GM21367 (cell line): ENCODE measurements at regions not wholly inside any gene's neighbourhood (a gene's known extent, or its start where the extent isn't known, plus 50 kb on each side); places are given as distances from the start of the nearest gene placed in this dataset.

Experiments
- ATAC-seq: cut with Tn5 transposase; IDR thresholded peaks from one replicate; pipeline ENCODE4 v1.9.1; 2021; ENCODE audit not compliant: unreplicated experiment

DNA sequence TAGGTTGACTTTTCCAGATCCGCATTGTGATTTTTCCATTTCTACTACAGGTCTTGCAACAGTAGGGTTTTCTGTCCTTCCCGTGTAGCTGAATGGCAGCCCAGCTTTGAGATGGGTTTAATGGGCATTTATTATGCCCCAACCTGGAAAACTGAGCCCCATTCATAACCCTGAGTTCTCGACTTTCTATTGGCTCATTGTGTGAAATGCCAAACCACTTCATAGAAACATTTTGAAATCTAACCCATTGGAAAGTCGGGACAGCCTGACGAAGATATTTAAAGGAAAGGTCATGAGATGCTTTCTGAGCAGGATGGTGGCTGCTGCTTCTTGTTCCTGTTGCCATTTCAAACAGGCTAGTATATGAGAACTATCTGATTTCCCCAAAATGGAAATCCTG, 203.5 kb downstream of the ZFP36L2 start:
- no peak for ATAC-seq

- ATAC-seq: no peak
Observed at GRCh38 chr2:43021791-43022509, 204.5 kb downstream of the ZFP36L2 start.

- ATAC-seq: no peak
Observed at GRCh38 chr2:43020990-43021669, 205.3 kb downstream of the ZFP36L2 start.

GRCh38 chr2:43020296-43020695, 206.1 kb downstream of the ZFP36L2 start:
- ATAC-seq: no peak

GRCh38 chr2:43019536-43020183, 206.7 kb downstream of the ZFP36L2 start:
- ATAC-seq: no peak

- no peak for ATAC-seq
Observed at GRCh38 chr2:43019025-43019367, 207.4 kb downstream of the ZFP36L2 start.

GRCh38 chr2:43018179-43019024, 208.0 kb downstream of the ZFP36L2 start:
- no peak for ATAC-seq

DNA sequence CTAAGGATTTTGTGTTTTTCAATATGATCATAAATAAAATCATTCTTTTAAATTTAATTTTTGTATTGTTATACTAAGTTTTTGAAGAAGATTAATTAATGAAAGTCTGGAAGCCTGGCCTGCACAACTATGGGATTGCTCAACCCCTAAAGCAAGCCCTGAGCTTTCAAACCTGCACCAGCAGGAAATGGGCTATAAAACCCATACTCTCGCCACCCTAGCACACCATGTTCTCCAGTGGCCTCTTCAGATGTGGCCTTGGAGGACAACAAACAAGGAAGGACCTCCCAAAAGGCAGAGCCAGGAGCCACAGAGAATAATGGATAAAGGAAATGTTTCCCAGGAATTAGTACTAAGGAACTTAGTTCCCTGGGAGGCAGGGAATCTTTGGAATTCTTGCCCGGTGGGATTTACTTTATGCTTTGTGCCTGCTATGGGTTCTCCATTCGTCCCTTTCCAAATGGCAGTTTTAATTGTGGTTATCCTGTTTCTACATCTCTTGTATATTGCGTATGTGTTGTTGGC, 212.5 kb downstream of the ZFP36L2 start:
- ATAC-seq: no peak

DNA sequence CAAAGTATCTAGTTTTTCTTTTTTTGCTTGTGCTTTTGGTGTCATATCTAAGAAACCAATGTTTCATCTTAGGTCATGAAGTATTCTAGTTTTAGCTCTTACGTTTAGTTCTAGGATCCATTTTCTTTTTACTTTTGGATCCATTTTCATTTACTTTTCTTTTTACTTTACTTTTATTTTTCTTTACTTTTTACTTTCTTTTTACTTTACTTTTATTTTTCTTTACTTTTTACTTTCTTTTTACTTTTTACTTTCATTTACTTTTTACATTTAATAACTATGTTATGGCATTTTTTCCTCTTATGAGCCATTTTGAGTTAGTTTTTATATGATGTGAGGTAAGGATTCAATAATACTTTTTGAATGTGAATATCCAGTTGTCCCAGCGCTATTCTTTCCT, 213.4 kb downstream of the ZFP36L2 start:
- no peak for ATAC-seq

DNA sequence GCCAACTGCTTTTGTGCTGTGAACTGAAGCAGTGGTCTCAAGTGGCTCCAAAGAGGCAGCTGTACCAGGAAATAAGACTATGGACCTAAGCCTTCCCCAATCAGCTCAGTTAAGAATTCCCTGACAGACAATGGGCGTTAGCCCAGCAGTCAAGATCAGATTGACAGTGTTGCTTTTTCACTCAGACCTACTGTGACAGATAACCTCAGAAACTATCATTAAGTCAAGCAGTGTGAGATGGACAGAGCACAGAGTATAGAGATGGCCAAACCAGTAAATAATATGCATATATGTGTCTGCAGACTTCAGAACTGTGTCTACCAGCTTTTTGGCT, 215.3 kb downstream of the ZFP36L2 start:
- no peak for ATAC-seq

DNA sequence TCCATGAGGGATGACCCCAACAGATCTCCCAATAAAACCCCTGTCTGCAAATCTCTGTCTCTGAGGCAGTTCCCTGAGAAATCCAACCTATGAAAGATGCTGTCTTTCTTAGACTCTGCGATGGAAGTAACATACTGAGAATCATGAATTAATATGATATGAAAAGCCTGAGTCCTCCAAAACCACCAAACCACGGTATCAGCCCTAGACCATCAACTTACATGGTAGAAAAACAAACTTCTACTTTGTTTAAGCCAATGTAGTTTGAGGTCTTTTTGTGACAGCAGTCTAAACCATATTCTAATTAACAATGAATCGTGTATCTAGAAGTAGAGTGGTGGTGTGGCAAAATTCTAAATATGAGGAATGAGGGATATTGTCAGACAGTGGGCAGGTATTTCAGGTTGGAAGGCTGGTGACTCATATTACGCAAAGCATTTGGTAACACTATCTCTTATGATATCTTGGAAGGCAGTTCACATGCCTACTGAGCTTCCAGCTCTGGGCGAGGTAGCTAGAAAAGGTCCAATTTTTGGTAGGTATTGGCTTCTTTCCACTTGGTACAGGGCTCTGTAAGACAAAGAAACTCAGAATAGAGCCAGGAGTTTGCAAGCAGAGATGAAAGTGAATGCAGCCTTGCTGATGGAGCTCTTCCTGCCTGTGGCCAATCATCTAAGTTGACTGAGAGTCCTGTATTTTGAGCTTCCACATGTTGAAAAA, 215.8 kb downstream of the ZFP36L2 start:
- ATAC-seq: no peak

- ATAC-seq: no peak
Observed at GRCh38 chr2:43009448-43009847, 217.0 kb downstream of the ZFP36L2 start.

GRCh38 chr2:43008388-43008787, 216.0 kb upstream of the HAAO start:
- no peak for ATAC-seq

DNA sequence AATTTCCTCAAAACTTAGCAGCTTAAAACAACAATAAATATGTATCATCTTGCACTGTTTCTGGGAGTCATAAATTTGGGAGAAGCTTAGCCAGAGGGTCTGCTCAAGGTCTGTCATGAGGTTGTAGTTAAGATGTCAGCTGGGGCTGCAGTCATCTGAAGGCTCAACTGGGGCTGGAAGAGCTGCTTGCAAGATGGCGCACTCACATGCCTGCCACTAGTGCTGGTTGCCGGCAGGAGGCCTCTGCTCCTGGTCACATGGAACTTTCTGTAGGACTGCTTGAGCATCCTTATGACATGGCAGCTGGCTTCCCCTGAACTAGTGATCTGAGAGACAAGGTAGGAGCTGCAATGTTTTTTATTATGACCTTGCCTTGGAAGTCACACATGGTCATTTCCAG, 215.5 kb upstream of the HAAO start:
- ATAC-seq: no peak

DNA sequence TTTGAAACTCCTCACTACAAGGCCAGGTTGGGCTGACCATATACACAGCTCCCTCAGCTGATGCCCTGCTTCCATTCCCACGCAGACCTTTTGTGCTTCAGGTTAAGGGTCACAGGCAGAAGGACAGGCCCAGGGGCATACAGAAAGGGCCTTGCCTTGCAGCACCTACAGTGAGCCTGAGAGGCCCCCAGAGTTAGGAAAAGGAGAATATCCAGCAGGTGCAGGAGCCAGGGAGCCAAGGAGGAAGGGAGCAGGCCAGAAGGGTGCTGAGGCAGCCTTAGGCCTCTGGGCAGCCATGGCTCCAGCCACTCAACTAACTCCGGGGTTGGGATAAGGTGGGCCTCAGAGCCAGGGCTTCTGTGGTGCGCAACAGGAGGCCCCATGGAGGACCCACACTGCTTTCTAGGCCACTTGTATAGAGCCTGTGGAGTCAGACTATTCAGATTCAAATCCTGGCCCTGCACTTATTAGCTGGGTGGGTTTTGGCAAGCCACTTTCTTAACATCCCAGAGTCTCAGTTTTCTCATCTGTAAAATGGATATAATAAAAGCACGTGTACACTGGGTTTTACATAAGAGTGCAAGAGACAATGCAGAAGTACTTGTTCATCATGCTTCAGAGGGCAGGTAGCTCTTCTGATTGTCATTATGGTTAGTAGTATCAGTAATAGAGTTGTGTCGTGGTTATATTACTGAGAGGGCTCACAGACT, 214.6 kb upstream of the HAAO start:
- ATAC-seq: no peak

DNA sequence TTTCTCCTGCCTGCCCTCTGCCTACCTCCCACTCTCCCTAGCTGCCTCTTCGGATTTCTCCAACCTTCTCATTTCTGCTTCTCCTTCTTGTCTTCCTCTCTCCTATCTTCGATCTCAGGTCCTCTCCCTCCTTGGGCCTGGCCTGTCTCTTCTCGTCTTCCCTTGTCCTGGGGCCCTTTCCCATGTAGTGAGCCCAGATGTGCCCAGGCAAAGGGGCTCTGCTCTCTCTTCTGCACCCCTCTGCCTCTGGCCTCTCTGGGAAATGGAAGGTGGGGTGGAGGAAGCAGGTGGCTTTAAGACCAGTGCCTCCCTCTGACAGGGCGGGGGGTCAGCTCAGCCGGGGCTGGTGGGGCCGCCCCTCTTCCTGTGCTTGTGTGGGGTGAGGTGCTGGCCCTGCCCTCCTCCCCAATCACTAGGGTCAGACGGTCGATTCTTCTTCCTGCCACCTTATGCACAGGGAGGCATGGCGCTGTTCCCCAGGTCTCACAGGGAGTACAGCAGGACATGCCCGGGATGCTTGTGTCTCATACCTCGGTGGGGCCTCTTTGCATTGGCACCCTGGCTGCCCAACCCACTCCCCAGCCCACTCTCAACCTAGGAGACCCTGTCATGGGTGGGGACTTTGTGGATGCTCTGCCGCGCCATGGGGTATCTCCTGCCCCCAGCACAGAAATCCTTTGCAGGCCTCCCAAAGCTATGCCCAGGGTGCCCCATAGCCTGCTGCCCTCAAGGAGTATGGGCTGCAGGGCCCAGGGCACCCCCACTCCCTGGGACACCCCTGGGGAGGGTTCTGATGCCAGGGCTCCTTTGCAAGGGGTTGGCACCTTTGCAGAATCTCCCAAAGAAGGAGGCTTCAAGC, 213.8 kb upstream of the HAAO start:
- ATAC-seq: no peak

DNA sequence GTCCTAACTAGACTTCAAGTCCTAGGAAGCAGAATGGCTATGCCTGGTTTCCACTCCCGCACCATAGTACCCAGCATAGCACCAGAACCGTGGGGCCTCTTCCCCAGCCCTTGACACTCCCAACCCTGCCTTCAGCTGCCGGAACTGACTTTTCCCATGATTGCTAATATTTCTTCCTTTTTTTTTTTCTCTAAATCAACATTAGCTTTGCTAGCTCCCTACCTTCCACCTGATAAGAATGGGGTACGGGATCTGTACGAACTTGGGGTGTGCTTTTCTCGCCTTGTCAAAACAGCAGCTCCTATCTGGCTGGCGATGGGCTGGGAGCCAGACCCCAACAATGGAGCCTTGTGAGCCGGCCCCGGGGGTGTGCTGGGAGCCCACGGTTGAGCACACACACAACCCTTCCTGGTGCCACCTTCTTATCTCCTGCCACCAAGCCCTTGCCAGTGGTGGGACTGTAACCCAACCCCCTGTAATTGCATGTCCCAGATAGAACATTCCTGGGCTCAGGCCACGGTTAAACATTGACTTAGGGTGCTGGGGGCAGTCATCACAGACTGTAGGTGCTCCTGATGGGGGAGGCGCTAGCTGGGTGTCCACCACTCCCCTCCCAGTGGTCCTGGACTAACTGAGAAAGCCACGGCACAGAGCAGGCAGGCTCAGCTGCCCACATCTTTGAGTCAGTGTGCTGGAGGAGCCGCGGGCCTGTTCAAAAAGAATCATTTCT, 213.0 kb upstream of the HAAO start:
- no peak for ATAC-seq

GRCh38 chr2:43004879-43005244, 212.5 kb upstream of the HAAO start:
- ATAC-seq: no peak
